Kidney glomerular epithelial cell (primary cell): ENCODE measurements at regions not wholly inside any gene's neighbourhood (a gene's known extent, or its start where the extent isn't known, plus 50 kb on each side); places are given as distances from the start of the nearest gene placed in this dataset.
"Not testable (repeated sequence)": the region's sequence is repeated elsewhere in the genome, so short reads cannot be mapped to it uniquely, and the experiment has no call there.

ENCODE experiments used
- DNase-seq: peaks from one replicate; lab custom pipeline; 2025; lab: John Stamatoyannopoulos, UW

GRCh38 chr4:131459430-131460101 is 1689.5 kb upstream of the PCDH10 start:
- no peak for DNase-seq

DNA sequence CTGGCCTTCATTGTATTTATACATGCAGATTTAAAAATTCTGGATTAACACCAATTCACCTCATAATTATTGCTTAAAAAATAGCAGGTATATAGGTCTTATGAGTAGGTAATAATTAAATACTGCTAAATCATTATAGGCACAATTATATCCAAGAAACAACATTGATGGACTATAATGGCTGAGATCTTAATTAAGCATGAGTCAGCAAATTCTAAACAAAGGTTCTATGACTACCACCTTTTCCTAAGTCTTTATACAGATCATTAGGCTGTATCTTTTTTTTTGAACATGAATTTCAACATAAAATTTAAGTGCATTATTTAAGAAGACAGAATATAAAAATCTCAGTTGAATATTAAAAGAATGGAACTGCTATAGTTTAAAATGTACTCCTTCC is 1678.7 kb upstream of the PCDH10 start:
- no peak for DNase-seq

DNA sequence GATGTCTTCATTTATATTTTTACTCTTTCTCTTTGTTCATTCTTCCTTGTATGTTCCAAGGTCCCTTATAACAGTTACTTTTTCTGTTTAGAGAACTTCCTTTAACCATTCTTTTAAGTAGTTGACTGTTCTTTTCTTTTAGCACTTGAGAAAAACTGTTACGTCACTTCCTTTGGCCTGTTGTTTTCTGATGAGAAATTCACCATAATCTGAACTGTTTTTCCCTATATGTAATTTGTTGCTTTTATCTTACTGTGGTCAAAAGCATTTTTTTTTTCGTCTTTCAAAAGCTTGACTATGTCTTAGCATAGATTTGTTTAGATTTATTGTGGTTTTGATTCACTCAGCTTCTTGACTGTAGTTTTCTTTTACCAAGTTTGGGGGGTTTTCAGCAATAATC is 1660.3 kb upstream of the PCDH10 start:
- DNase-seq, result no peak

DNA sequence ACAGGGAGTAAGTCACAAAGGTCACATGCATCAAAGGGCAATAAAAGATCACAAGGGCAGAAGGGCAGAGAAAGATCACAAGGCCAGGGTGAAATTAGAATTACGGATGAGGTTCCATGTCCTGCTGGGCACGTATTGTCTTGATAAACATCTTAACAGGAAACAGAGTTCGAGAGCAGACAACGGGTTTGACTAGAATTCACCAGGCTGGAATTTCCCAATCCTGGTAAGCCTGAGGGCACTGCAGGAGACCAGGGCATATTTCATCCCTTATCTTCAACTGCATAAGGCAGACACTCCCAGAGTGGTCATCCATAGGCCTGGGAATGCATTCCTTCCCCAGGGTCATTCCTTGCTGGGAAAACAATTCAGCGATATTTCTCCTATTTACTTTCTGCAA is 1652.9 kb upstream of the PCDH10 start:
- not testable (repeated sequence) for DNase-seq

GRCh38 chr4:131499141-131499873 is 1649.8 kb upstream of the PCDH10 start:
- peak; percentile 68 for DNase-seq

GRCh38 chr4:131509521-131509920 is 1639.6 kb upstream of the PCDH10 start:
- no peak for DNase-seq

DNA sequence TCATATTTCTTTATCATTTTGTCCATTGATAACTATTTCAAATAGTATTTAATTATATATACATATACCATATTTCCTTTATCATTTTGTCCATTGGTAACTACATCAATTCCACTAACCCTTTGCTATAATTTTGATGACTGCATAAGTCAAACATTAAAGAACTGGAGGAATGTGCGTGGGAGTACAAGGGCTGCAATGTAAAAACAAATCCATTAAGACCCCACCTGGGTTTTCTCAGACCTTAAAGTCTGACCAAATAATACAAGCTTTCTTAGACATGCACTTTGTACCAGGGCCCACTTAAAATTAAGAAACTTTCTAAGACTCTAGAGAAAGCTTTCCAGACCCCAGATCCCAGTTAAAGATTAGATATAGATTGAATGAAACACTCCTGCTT is 1622.4 kb upstream of the PCDH10 start:
- peak; percentile 7 for DNase-seq

DNA sequence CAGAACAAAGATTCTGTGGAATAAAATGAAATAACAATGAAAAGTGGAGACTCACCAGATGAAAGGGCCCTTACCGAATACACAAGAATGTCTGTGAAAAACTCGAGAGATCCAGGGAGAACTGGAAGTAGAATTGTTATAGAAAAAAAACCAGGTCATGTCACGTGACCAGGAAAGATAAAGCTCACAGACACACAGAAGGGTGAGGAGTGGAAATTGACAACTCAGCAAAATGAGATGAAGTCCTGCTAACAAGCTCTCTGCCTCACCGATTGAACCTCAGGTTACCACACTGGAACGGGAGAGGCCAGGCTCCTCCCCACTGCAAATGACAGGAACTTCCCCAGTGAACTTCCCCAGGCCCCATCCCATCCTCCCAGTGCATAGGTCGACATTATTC is 1618.0 kb upstream of the PCDH10 start:
- DNase-seq, result no peak

DNA sequence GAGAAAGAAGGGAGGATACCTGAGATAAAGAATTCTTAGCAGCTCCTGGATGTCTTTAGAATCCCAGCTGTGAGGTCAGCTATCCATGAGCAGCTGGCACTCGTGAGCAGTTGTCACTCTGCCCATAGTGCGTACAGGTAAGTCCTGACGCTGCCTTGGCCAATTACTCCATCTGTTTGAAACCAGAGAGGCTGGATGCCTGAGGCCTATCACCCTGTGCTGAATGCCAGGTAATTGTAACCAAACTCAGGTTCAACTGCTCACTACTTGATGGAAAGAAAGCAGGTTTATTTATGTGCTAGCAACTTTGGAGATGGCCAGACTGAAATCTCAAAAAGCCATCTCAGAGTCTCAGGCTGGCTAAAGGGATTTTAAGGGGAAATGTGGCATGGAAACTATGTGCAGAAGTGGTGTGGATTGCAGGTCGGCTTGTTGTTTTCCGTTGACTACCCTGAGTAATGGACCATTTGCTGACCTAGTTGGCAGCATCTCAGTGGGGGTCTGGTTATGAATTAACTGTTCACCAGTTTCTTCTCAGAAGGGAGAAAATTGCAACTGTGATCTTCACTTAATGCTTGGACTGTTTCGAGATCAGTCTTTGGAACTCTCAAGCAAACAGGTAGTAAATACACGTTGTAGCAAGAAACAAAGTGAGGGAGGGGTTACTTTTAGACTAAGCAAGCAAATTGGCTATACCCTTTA is 1614.0 kb upstream of the PCDH10 start:
- DNase-seq, result peak; percentile 70

DNA sequence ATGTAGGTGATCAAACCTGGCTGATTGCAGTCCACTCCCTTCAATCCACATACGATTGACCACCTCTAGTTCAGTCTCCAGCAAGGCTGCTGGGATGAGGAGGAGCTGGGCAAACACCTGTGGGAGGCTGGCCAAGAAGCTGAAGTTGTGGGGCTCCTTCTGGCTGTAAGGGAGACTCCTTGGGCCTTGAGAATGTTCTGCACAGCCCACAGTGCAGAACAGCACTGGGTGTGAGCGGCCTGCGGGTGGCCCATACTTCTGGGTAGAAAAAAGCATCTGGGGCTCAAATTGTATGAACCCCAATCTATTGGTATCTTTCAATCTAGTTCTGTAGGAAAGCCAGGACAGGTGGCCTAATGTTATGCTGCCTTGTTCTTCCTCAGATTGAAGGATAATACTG is 1608.8 kb upstream of the PCDH10 start:
- DNase-seq, result no peak

- DNase-seq, result no peak
These were observed 1601.5 kb upstream of the PCDH10 start for GRCh38 chr4:131547506-131547981.

GRCh38 chr4:131551306-131551705 is 1597.8 kb upstream of the PCDH10 start:
- no peak for DNase-seq

- no peak for DNase-seq
These were observed 1583.1 kb upstream of the PCDH10 start for GRCh38 chr4:131566026-131566425.

DNA sequence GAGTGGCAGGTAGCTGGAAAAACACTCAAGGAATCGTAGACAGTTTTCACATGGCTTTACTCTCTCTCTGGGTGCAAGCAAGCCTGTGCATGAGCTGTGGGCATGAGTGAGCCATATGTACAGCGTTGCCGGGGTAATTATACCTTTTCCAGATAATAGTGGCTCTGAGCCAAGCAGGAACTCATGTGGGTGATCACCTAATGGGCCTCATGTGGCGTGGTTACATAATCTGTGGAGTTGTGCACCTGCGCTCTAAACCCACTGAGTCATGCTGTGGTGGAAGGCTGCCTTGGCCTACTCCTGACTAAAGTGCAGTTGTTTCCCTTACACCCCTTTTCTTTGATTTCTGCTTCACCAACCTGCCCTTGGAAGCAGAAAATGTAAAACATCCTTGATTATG is 1564.5 kb upstream of the PCDH10 start:
- DNase-seq, result no peak

- no peak for DNase-seq
These were observed 1554.0 kb upstream of the PCDH10 start for GRCh38 chr4:131595140-131595539.

GRCh38 chr4:131603705-131604104 is 1545.4 kb upstream of the PCDH10 start:
- DNase-seq, result no peak

- DNase-seq, result no peak
These were observed 1540.1 kb upstream of the PCDH10 start for GRCh38 chr4:131609039-131609438.

DNA sequence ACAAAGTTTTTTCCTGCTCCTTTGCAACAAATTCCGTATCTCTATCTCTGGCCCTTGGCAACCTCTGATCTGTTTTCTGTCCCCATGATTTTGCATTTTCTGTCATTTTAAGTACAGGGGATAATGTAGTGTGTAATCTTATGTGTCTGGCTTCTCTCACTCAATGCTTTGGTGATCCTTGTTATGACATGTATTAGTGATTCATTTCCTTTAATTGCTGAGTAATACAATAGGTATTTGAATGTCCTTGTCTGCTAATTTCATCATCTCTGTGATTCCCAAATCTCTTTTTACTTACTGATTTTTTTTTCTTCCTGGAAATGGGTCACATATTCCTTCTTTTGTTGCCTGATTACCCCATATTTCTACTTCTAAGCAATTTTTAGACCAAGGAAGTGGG is 1538.6 kb upstream of the PCDH10 start:
- DNase-seq, result peak; percentile 58

- no peak for DNase-seq
These were observed 1535.8 kb upstream of the PCDH10 start for GRCh38 chr4:131613086-131613823.

- no peak for DNase-seq
These were observed 1535.3 kb upstream of the PCDH10 start for GRCh38 chr4:131613824-131614216.

GRCh38 chr4:131632877-131633276 is 1516.2 kb upstream of the PCDH10 start:
- no peak for DNase-seq

DNA sequence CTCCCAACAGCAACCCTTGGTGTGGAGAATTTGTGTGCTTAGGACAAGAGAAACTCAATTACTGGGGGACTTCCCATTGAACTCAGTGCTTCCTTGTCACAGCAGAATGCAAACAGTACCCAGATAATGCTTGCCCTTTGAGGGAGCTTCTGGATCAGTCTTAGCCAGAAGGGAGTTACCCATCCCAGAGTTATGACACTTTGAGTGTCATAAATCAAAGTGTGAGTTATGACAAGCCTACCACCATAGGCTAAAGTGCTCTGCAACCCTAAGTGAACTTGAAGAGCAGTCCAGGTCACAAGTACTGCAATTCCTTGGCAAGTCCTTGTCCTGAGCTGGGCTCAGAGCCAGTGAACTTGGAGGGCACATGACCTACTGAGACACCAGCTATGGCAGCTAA is 1513.9 kb upstream of the PCDH10 start:
- DNase-seq, result no peak
